Hematopoietic multipotent progenitor cell treated with erythropoietin and hydrocortisone succinate and interleukin-3 and kit ligand, for 4 days (in vitro differentiated cells): ENCODE measurements at regions not wholly inside any gene's neighbourhood (a gene's known extent, or its start where the extent isn't known, plus 50 kb on each side); places are given as distances from the start of the nearest gene placed in this dataset.

Experiments
- DNase-seq: peaks from one replicate; pipeline ENCODE4 v3.0.0-alpha.2; 2015

- DNase-seq, result peak; percentile 70
Observed at GRCh38 chr11:135075740-135076139, 663.7 kb upstream of the B3GAT1 start.

GRCh38 chr11:135074397-135074998, 662.5 kb upstream of the B3GAT1 start:
- DNase-seq, result peak; percentile 3

GRCh38 chr11:135073870-135074269, 661.8 kb upstream of the B3GAT1 start:
- DNase-seq, result no peak

GRCh38 chr11:135073381-135073780, 661.3 kb upstream of the B3GAT1 start:
- DNase-seq, result no peak

- DNase-seq, result no peak
Observed at GRCh38 chr11:135069890-135070289, 657.8 kb upstream of the B3GAT1 start.

- DNase-seq, result no peak
Observed at GRCh38 chr11:135069063-135069462, 657.0 kb upstream of the B3GAT1 start.

GRCh38 chr11:135062994-135063393, 651.0 kb upstream of the B3GAT1 start:
- no peak for DNase-seq

GRCh38 chr11:135061166-135061565, 649.1 kb upstream of the B3GAT1 start:
- DNase-seq, result no peak

- DNase-seq, result no peak
Observed at GRCh38 chr11:135046986-135047385, 634.9 kb upstream of the B3GAT1 start.

GRCh38 chr11:135046556-135046955, 634.5 kb upstream of the B3GAT1 start:
- no peak for DNase-seq

GRCh38 chr11:135043434-135043833, 631.4 kb upstream of the B3GAT1 start:
- no peak for DNase-seq

GRCh38 chr11:135037828-135038227, 625.8 kb upstream of the B3GAT1 start:
- no peak for DNase-seq

GRCh38 chr11:135036488-135037297, 624.7 kb upstream of the B3GAT1 start:
- DNase-seq, result no peak

GRCh38 chr11:135035282-135035681, 623.2 kb upstream of the B3GAT1 start:
- no peak for DNase-seq

GRCh38 chr11:135033540-135033939, 621.5 kb upstream of the B3GAT1 start:
- no peak for DNase-seq

- no peak for DNase-seq
Observed at GRCh38 chr11:135031205-135031989, 619.4 kb upstream of the B3GAT1 start.

- peak; percentile 66 for DNase-seq
Observed at GRCh38 chr11:135027461-135027860, 615.4 kb upstream of the B3GAT1 start.

- no peak for DNase-seq
Observed at GRCh38 chr11:135023499-135023898, 611.5 kb upstream of the B3GAT1 start.

GRCh38 chr11:135022454-135022853, 610.4 kb upstream of the B3GAT1 start:
- no peak for DNase-seq

- no peak for DNase-seq
Observed at GRCh38 chr11:135019899-135020298, 607.9 kb upstream of the B3GAT1 start.

GRCh38 chr11:135019343-135019871, 607.4 kb upstream of the B3GAT1 start:
- no peak for DNase-seq

- no peak for DNase-seq
Observed at GRCh38 chr11:135017296-135017695, 605.3 kb upstream of the B3GAT1 start.

- no peak for DNase-seq
Observed at GRCh38 chr11:135015966-135016365, 603.9 kb upstream of the B3GAT1 start.
